Mesothelial cell of epicardium (in vitro differentiated cells): ENCODE measurements at regions not wholly inside any gene's neighbourhood (a gene's known extent, or its start where the extent isn't known, plus 50 kb on each side); places are given as distances from the start of the nearest gene placed in this dataset.
"Not testable (repeated sequence)": the region's sequence is repeated elsewhere in the genome, so short reads cannot be mapped to it uniquely, and the experiment has no call there.

Source experiments
- DNase-seq, 2 experiments: peaks; one replicate each; pipeline ENCODE4 v3.0.0; 2021; ENCODE audit warnings: low spot score in 2 of 2; ENCODE audit not compliant: unreplicated experiment in 2 of 2
- H3K27ac Mint-ChIP-seq: 2 replicates; pipeline ENCODE4 v1.8.0; 2021; ENCODE audit warnings: mixed read lengths
- H3K27me3 Mint-ChIP-seq: 2 replicates; pipeline ENCODE4 v1.8.0; 2021; ENCODE audit warnings: low read depth, mixed read lengths
- H3K36me3 Mint-ChIP-seq: 2 replicates; pipeline ENCODE4 v1.8.0; 2021; ENCODE audit warnings: mixed read lengths
- H3K4me1 Mint-ChIP-seq: 2 replicates; pipeline ENCODE4 v1.8.0; 2021; ENCODE audit warnings: mixed read lengths
- H3K4me3 Mint-ChIP-seq: 2 replicates; pipeline ENCODE4 v1.8.0; 2021; ENCODE audit warnings: mild to moderate bottlenecking, moderate library complexity, mixed read lengths
- H3K9me3 Mint-ChIP-seq: 2 replicates; pipeline ENCODE4 v1.8.0; 2021; ENCODE audit warnings: mixed read lengths
- TF ChIP-seq, protein P1 (sequence below): fragments of 200-600 bp; sonication (generic); IDR thresholded peaks from one replicate; pipeline ENCODE4 v1.5.0; 2021; ENCODE audit warnings: antibody characterized with exemption; ENCODE audit not compliant: unreplicated experiment

DNA sequence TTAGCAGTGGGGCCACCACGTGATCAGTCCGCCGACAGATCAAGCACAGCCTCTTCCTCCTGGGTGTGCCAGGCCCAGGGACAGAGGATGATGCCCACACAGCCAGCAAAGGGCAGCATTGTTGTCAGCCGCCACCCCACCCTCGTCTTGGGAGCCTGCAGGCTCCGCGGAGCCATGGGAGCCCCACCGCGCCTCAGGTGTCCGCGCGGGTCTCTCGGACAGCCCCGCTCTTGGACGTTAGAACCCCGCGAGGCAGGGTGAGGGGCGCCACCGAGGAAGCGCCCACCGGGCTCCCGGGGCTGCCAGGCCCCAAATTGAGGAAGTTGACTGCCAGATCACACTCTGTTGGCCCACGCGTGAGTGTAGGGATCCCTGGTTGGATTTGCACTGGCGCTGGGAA is 83.9 kb upstream of the MS4A8 start:
- no peak for DNase-seq
- Mint-ChIP-seq H3K9me3 (no peaks in the 10 kb centered on the region), H3K36me3 (no peaks in the 10 kb centered on the region), H3K4me3 (no peak overlapping the region), H3K27me3 (peaks cover 8% of the 10 kb centered on the region), H3K27ac (no peak overlapping the region), H3K4me1 (no peaks in the 10 kb centered on the region)
- TF ChIP-seq, protein P1, sequence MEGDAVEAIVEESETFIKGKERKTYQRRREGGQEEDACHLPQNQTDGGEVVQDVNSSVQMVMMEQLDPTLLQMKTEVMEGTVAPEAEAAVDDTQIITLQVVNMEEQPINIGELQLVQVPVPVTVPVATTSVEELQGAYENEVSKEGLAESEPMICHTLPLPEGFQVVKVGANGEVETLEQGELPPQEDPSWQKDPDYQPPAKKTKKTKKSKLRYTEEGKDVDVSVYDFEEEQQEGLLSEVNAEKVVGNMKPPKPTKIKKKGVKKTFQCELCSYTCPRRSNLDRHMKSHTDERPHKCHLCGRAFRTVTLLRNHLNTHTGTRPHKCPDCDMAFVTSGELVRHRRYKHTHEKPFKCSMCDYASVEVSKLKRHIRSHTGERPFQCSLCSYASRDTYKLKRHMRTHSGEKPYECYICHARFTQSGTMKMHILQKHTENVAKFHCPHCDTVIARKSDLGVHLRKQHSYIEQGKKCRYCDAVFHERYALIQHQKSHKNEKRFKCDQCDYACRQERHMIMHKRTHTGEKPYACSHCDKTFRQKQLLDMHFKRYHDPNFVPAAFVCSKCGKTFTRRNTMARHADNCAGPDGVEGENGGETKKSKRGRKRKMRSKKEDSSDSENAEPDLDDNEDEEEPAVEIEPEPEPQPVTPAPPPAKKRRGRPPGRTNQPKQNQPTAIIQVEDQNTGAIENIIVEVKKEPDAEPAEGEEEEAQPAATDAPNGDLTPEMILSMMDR = no peak

DNA sequence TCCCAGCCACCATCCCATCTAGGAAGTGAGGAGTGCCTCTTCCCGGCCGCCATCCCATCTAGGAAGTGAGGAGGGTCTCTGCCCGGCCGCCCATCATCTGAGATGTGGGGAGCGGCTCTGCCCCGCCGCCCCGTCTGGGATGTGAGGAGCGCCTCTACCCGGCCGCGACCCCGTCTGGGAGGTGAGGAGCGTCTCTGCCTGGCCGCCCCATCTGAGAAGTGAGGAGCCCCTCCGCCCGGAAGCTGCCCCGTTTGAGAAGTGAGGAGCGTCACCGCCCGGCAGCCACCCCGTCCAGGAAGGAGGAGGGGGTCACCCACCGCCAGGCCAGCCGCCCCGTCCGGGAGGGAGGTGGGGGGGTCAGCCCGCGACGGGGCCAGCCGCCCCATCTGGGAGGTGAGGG is 77.5 kb upstream of the MS4A8 start:
- not testable (repeated sequence) for H3K27ac Mint-ChIP-seq, DNase-seq, H3K36me3 Mint-ChIP-seq, H3K4me1 Mint-ChIP-seq, H3K27me3 Mint-ChIP-seq, H3K4me3 Mint-ChIP-seq
- peaks cover 17% of the 10 kb centered on the region for H3K9me3 Mint-ChIP-seq

DNA sequence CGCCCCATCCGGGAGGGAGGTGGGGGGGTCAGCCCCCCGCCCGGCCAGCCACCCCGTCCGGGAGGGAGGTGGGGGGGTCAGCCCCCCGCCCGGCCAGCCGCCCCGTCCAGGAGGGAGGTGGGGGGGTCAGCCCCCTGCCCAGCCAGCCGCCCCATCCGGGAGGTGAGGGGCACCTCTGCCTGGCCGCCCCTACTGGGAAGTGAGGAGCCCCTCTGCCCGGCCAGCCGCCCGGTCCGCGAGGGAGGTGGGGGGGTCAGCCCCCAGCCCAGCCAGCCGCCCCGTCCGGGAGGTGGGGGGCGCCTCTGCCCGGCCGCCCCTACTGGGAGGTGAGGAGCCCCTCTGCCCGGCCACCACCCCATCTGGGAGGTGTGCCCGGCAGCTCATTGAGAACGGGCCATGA is 76.6 kb upstream of the MS4A8 start:
- not testable (repeated sequence) for H3K27me3 Mint-ChIP-seq, H3K4me3 Mint-ChIP-seq, H3K4me1 Mint-ChIP-seq, H3K27ac Mint-ChIP-seq, H3K36me3 Mint-ChIP-seq, DNase-seq
- H3K9me3 Mint-ChIP-seq = peaks cover 17% of the 10 kb centered on the region

DNA sequence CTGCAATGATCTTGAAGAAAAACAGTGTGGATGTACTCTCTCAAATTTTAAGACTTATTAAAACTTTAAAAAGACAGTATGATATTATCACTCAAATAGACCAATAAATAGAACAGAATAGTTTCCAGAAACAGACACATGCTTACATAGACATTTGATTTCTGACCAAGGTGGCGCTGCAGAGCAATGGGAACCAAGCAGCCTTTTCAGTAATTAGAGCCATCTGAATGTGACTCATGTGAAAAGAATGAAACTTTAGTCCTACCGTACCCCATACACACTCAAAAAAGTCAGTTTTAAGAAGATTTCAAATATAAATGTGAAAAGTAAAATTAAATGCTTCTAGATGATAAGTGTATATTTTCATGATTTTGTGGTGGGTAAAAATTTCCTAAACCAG is 74.2 kb upstream of the MS4A8 start:
- TF ChIP-seq, protein P1 = no peak
- DNase-seq = no peak
- Mint-ChIP-seq H3K27ac (no peak overlapping the region), H3K27me3 (no peaks in the 10 kb centered on the region), H3K36me3 (no peaks in the 10 kb centered on the region), H3K4me1 (no peaks in the 10 kb centered on the region), H3K9me3 (peaks cover 17% of the 10 kb centered on the region), H3K4me3 (no peak overlapping the region)

DNA sequence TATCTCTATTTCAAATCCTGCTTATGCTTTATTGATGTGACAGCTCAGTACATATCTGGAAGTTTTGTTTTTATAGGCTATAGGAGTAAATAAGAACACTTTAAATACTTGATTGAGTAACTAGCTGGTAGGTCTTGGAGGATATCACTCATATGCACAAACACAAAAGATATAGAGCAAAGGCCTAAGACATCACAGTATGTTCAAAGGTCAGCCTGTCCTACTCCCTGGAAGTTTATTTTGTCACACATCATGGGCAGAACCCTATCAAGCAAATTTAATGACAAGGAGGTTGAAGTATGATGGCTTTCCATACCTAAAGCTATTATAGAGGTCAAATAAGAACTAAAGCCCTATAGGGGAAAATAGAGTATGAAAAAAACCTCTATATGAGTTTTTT is 70.0 kb upstream of the MS4A8 start:
- TF ChIP-seq, protein P1 = no peak
- H3K9me3 Mint-ChIP-seq = peaks cover 7% of the 10 kb centered on the region
- no peaks in the 10 kb centered on the region for H3K4me1 Mint-ChIP-seq
- no peak overlapping the region for H3K27ac Mint-ChIP-seq
- H3K27me3 Mint-ChIP-seq = no peaks in the 10 kb centered on the region
- no peak overlapping the region for H3K4me3 Mint-ChIP-seq
- DNase-seq = no peak
- no peaks in the 10 kb centered on the region for H3K36me3 Mint-ChIP-seq

DNA sequence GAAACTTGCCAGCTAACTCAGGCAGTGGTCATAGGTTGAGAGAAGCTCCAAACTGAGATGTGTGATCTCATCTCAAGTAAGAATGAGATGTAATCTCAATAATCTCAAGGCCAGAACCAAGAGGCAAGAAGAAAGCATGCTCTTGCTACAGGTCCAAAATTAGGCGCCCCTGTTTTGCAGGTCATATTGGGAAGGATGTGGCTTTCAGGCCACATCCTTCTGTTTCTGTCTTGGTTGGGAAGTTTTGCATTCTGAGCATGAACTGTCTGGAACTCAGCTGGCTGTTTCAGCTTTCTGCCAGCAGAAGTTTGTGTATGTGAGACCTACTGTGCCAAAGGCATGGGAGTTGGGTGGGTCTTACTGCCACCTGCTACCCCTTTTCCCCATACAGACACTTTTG is 67.5 kb upstream of the MS4A8 start:
- Mint-ChIP-seq H3K27me3 (no peaks in the 10 kb centered on the region), H3K9me3 (peaks cover 13% of the 10 kb centered on the region), H3K4me1 (no peaks in the 10 kb centered on the region), H3K4me3 (no peak overlapping the region), H3K27ac (no peak overlapping the region), H3K36me3 (no peaks in the 10 kb centered on the region)
- TF ChIP-seq, protein P1 = no peak
- no peak for DNase-seq

DNA sequence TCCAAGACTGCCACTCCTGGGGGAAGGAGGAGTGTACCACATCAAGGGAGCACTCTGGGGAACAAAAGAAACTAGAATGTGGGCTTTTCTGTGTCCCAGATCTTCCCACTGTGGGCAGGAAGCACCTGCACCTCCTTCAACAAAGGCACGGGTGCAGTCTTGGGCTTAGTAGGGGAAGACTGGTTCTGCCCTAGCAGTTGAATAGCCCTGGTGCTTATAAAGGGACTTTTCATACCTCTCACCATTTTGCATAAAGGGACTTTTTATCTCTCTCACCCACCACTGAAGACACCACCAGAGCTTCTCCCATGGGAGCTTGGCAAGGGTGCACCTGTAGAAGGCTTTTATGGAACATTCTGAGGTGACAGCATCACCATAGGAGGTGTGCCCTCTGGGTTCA is 65.8 kb upstream of the MS4A8 start:
- no peak for DNase-seq
- H3K4me1 Mint-ChIP-seq = no peaks in the 10 kb centered on the region
- H3K27me3 Mint-ChIP-seq = peaks cover 2% of the 10 kb centered on the region
- H3K4me3 Mint-ChIP-seq = no peak overlapping the region
- H3K9me3 Mint-ChIP-seq = peaks cover 13% of the 10 kb centered on the region
- no peak overlapping the region for H3K27ac Mint-ChIP-seq
- TF ChIP-seq, protein P1 = no peak
- H3K36me3 Mint-ChIP-seq = no peaks in the 10 kb centered on the region
